ENCODE measurements at regions not wholly inside any gene's neighbourhood (a gene's known extent, or its start where the extent isn't known, plus 50 kb on each side); places are given as distances from the start of the nearest gene placed in this dataset.

DNA sequence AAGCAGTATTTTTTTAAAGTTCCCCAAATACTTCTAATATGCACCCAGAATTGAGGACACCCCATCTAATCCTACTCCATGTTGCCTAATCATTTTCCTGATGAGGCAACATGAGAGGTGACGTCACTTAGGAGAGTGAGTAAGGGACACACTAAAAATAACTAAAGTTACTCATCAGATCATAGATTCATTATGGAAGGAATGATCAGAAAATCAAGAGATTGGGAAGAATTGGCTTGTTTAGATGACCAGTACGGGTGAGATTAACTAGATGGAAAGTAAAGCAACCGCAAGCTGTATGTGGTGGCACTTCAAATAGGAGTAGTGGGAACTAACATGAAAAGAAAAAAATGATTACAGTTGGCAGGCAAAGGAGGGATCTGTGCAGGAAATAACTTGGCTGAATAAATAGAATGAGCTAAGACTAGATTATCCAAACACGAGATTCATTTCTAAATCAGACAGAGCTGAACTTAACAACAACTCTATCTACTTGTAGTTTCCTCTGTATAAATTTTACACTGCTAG is 61.4 kb upstream of the CXADR start:
- peak; percentile 63 for DNase-seq (ENCODE audit: low read depth)

- DNase-seq (ENCODE audit: low read depth) = peak; percentile 83
Measured at GRCh38 chr21:17454315-17455027, 58.4 kb upstream of the CXADR start.

GRCh38 chr21:17455028-17455353 is 57.9 kb upstream of the CXADR start:
- DNase-seq (ENCODE audit: low read depth) = no peak

- DNase-seq (ENCODE audit: low read depth) = no peak
Measured at GRCh38 chr21:17455451-17455850, 57.4 kb upstream of the CXADR start.

GRCh38 chr21:17458279-17458678 is 54.6 kb upstream of the CXADR start:
- DNase-seq (ENCODE audit: low read depth) = no peak

DNA sequence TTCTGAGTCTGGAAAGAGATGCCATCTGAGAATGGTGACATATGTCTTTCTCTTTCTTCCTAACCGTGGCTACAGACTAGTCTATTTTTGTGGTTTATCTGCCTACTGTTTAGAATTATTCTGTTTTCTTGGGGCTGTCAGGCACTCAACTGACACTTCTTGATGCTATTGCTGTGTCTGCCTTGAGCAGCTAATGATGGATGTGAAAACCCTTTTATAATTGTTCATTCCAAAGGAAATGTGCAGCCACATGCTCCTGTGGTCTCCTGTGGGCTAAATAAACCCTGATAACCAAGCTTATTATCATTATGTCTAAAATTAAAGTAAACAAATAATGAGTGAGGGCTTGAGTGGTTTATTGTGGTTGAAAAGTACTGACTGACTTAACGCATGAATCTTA is 52.7 kb upstream of the CXADR start:
- no peak for DNase-seq (ENCODE audit: low read depth)

- DNase-seq (ENCODE audit: low read depth) = peak; percentile 74
Measured at GRCh38 chr21:17461014-17461413, 51.8 kb upstream of the CXADR start.

DNA sequence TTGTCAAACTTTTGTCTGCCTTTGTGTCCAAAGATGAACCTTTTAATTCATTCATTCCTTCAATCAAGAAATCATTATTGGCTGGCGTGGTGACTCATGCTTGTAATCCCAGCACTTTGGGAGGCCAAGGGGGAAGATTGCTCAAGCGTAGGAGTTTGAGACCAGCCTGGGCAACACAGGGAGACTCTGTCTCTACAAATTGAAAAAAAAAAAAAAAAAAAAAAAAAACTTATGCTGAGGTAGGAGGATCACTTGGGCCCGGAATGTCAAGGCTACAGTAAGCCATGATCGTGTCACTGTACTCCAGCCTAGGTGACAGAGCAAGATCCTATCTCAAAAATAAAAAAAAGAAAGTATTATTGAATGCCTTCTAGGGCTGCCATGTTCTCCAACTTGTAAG is 51.3 kb upstream of the CXADR start:
- peak; percentile 23 for DNase-seq (ENCODE audit: low read depth)

DNA sequence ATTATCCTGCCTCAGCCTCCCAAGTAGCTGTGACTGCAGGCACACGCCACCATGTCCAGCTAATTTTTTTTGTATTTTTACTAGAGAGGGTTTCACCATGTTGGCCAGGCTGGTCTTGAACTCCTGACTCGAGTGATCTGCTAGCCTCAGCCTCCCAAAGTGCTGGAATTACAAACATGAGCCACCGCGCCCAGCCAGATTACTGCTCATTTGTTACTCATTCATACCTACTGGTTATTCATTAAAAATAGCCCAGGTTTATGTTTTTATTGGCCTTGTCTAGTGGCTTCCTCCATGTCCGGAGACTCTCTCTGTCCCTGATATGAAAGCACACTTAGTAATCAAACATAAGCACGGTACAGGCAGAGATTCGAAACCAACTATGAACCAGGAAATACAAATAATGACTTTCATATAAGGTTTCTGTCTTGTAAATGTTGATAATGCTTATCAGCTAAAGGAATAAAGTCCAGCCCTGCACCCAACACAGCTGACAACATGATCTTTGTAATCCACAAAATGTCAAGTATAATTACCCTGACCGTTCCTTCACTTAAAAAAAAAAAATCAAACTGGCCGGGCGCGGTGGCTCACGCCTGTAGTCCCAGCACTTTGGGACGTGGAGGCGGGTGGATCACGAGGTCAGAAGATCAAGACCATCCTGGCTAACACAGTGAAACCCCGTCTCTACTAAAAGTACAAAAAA is 50.4 kb upstream of the CXADR start:
- no peak for DNase-seq (ENCODE audit: low read depth)
